ENCODE measurements at regions not wholly inside any gene's neighbourhood (a gene's known extent, or its start where the extent isn't known, plus 50 kb on each side); places are given as distances from the start of the nearest gene placed in this dataset.

DNA sequence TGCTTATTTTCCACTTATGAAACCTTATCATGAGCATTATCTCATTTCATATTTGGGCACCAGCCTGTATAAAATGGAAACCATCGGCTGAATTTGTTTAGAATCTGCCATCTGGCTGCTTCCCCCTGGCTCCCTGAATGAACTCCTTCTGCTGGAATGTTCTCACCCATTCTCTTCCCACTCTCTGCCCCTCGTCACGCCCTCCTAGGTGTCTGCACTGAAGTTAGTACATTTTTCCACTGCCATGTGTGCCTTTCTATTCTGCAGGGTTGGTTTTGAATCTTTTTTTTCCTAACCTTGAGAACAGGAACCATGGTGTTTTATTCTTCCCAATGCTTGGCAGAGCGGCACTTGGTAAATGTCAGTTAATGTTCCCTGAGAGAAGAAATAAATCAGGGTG, 359.7 kb downstream of the MLLT3 start:
- DNase-seq (ENCODE audit: low read depth) = no peak
- TF ChIP-seq, protein P1, sequence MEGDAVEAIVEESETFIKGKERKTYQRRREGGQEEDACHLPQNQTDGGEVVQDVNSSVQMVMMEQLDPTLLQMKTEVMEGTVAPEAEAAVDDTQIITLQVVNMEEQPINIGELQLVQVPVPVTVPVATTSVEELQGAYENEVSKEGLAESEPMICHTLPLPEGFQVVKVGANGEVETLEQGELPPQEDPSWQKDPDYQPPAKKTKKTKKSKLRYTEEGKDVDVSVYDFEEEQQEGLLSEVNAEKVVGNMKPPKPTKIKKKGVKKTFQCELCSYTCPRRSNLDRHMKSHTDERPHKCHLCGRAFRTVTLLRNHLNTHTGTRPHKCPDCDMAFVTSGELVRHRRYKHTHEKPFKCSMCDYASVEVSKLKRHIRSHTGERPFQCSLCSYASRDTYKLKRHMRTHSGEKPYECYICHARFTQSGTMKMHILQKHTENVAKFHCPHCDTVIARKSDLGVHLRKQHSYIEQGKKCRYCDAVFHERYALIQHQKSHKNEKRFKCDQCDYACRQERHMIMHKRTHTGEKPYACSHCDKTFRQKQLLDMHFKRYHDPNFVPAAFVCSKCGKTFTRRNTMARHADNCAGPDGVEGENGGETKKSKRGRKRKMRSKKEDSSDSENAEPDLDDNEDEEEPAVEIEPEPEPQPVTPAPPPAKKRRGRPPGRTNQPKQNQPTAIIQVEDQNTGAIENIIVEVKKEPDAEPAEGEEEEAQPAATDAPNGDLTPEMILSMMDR (IDR thresholded peaks at IDR 0.05; ENCODE audit: control insufficient read depth, insufficient read depth, low read depth, low read length, missing control alignments) = no peak
- H3K4me3 ChIP-seq (ENCODE audit: control insufficient read depth, low read depth, low read length) = no peak overlapping the region

DNA sequence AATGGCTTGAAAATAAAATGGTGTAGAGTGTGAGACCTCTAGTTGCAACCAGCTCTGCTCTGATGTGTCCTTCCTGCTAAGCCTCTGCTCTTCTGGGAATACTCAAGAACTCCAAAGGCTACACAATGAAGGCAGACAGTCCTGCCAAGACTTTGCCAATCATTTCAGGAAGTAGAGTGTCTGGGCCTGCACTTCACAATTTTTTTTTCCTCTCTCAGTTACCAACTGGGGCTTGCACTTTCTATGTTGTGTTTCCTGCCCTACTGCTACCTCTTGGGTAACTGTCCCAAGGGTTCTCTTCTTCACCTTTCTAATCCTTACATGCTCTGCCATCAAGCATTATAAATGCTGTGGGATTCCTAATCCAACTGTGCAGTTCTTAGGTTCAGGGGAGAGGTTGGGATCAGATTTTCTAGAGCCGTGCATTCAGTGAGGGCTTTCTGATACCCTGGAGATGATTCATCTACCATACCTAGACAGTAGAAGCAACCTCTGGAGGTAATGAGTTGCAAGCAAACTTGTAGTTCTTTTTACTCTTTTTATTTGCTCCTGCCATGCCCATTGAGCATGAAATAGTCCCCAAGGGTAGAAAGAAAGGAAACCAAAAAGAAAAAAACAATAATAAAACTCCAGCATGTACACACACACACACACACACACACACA, 365.9 kb downstream of the MLLT3 start:
- TF ChIP-seq, protein P1 (IDR thresholded peaks at IDR 0.05; ENCODE audit: control insufficient read depth, insufficient read depth, low read depth, low read length, missing control alignments) = no peak
- no peak overlapping the region for H3K4me3 ChIP-seq (ENCODE audit: control insufficient read depth, low read depth, low read length)
- DNase-seq (ENCODE audit: low read depth) = no peak

DNA sequence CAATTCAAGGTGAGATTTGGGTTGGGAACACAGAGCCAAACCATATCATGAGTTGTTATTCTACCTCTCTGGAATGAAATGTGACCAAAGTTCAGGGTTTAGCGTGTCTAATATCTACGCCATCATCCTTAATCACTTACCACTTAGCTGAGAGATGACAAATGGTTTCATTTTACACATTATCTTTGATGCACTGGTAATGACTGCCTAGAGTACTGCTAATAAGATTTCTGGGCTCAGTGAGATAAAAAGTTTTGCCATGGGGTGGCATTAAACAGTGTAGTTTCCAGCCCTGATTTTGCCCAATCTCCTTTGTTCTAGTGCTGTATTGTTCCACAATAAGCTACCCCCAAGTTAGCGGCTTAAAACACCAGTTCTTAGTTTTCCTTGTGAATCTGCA, 367.2 kb downstream of the MLLT3 start:
- no peak overlapping the region for H3K4me3 ChIP-seq (ENCODE audit: control insufficient read depth, low read depth, low read length)
- DNase-seq (ENCODE audit: low read depth) = no peak
- TF ChIP-seq, protein P1 (IDR thresholded peaks at IDR 0.05; ENCODE audit: control insufficient read depth, insufficient read depth, low read depth, low read length, missing control alignments) = no peak

DNA sequence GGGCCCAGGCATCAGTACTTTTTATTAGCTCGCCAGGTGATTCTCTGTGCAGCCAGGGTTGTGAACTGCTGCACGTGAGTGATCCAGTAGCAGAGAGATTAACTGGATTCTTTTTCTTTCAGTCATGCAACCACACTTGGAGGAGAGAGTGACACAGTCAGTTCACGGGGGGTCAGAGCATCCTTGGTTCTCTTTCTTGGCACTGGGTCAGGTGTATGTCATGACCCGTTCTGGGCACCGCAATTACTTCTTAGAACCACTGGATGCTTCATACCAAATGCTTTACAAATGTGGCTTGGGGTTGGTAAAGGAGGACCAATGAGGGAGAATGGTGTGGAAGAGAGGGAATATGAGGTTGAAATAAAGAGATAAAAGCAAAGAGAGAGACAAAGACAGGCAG, 368.7 kb downstream of the MLLT3 start:
- TF ChIP-seq, protein P1 (IDR thresholded peaks at IDR 0.05; ENCODE audit: control insufficient read depth, insufficient read depth, low read depth, low read length, missing control alignments) = no peak
- H3K4me3 ChIP-seq (ENCODE audit: control insufficient read depth, low read depth, low read length) = no peak overlapping the region
- DNase-seq (ENCODE audit: low read depth) = no peak

DNA sequence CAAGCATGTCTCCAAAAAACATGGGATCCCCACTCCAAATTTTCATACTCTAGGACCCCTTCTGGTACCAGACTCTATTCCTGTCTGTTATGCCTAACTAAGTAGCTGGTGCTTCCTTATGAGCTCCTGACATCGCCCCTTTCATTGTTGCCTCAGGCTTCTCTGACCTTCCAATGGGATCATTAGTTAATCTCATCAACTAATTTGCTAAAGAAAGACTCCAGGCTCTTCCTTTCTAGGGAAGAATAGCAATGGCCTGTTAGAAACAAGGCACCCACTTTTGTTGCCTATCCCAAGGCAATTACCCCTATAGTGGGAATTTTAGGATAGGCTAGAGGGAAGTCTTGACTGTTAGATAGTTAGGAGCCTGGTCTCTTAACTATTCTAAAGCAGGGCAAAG, 369.5 kb downstream of the MLLT3 start:
- DNase-seq (ENCODE audit: low read depth) = no peak
- no peak overlapping the region for H3K4me3 ChIP-seq (ENCODE audit: control insufficient read depth, low read depth, low read length)
- TF ChIP-seq, protein P1 (IDR thresholded peaks at IDR 0.05; ENCODE audit: control insufficient read depth, insufficient read depth, low read depth, low read length, missing control alignments) = no peak

DNA sequence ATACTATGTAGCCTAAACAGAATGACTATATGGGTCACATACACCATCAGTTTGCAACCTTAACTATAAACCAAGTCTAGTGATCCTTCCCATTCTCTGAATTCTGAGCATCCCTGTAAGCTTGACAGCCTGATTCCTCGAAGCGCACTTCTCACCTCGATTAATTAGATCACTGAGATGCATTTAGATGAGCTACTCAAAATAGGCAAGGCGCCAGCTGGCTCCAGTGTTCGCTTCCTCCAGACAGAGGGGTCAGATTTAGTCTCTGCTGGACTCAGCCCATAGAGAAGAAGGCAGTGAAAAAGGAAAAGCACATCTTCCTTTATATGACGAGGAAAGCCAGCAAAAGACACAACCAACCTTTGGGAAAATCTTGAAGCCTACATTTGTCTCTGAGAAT, 371.5 kb downstream of the MLLT3 start:
- TF ChIP-seq, protein P1 (IDR thresholded peaks at IDR 0.05; ENCODE audit: control insufficient read depth, insufficient read depth, low read depth, low read length, missing control alignments) = no peak
- H3K4me3 ChIP-seq (ENCODE audit: control insufficient read depth, low read depth, low read length) = no peak overlapping the region
- DNase-seq (ENCODE audit: low read depth) = no peak

Measured in AG09309 (cell line).